GM19395 (cell line): ENCODE measurements at regions not wholly inside any gene's neighbourhood (a gene's known extent, or its start where the extent isn't known, plus 50 kb on each side); places are given as distances from the start of the nearest gene placed in this dataset.

Source experiments
- ATAC-seq: cut with Tn5 transposase; IDR thresholded peaks from one replicate; pipeline ENCODE4 v1.9.1; 2021; ENCODE audit warnings: mild to moderate bottlenecking, moderate library complexity; ENCODE audit not compliant: unreplicated experiment

- ATAC-seq: no peak
These were observed 194.4 kb downstream of the BMP7 start for GRCh38 chr20:57071954-57072583.

- no peak for ATAC-seq
These were observed 193.0 kb downstream of the BMP7 start for GRCh38 chr20:57073402-57073801.

GRCh38 chr20:57074386-57074785 lies 192.1 kb downstream of the BMP7 start:
- ATAC-seq: no peak

GRCh38 chr20:57075181-57075580 lies 191.3 kb downstream of the BMP7 start:
- ATAC-seq: no peak

- ATAC-seq: no peak
These were observed 190.8 kb downstream of the BMP7 start for GRCh38 chr20:57075603-57076002.

GRCh38 chr20:57076152-57076652 lies 190.2 kb downstream of the BMP7 start:
- ATAC-seq: no peak

GRCh38 chr20:57076951-57077350 lies 189.5 kb downstream of the BMP7 start:
- ATAC-seq: no peak

GRCh38 chr20:57078116-57078515 lies 188.3 kb downstream of the BMP7 start:
- no peak for ATAC-seq

GRCh38 chr20:57079031-57080005 lies 187.1 kb downstream of the BMP7 start:
- no peak for ATAC-seq

- no peak for ATAC-seq
These were observed 185.6 kb downstream of the BMP7 start for GRCh38 chr20:57080796-57081195.

- no peak for ATAC-seq
These were observed 184.0 kb downstream of the BMP7 start for GRCh38 chr20:57082357-57082945.

GRCh38 chr20:57083072-57083471 lies 183.4 kb downstream of the BMP7 start:
- ATAC-seq: no peak

GRCh38 chr20:57086066-57086465 lies 180.4 kb downstream of the BMP7 start:
- no peak for ATAC-seq

GRCh38 chr20:57087102-57087501 lies 179.3 kb downstream of the BMP7 start:
- no peak for ATAC-seq

- no peak for ATAC-seq
These were observed 178.7 kb downstream of the BMP7 start for GRCh38 chr20:57087705-57088104.

- no peak for ATAC-seq
These were observed 178.0 kb downstream of the BMP7 start for GRCh38 chr20:57088436-57088835.

- ATAC-seq: peak; percentile 58
These were observed 176.7 kb downstream of the BMP7 start for GRCh38 chr20:57089699-57090144.

- ATAC-seq: no peak
These were observed 175.6 kb downstream of the BMP7 start for GRCh38 chr20:57090590-57091560.

- no peak for ATAC-seq
These were observed 174.7 kb downstream of the BMP7 start for GRCh38 chr20:57091748-57092111.

GRCh38 chr20:57092112-57092899 lies 174.1 kb downstream of the BMP7 start:
- no peak for ATAC-seq
